Colonic mucosa (tissue), 4 donors: ENCODE measurements at regions not wholly inside any gene's neighbourhood (a gene's known extent, or its start where the extent isn't known, plus 50 kb on each side); places are given as distances from the start of the nearest gene placed in this dataset.

Experiments used
- DNase-seq: peaks from one replicate; pipeline ENCODE4 v3.0.0-alpha.2; 2020
- H3K27ac ChIP-seq: fragments of 200-600 bp; one replicate; pipeline ENCODE4 v1.8.0; 2021
- H3K27me3 ChIP-seq: fragments of 200-600 bp; one replicate; pipeline ENCODE4 v1.8.0; 2021
- H3K36me3 ChIP-seq: fragments of 200-600 bp; one replicate; pipeline ENCODE4 v1.8.0; 2021
- H3K4me1 ChIP-seq: fragments of 200-600 bp; one replicate; pipeline ENCODE4 v1.8.0; 2021; ENCODE audit warnings: mild to moderate bottlenecking
- H3K4me3 ChIP-seq: fragments of 200-600 bp; one replicate; pipeline ENCODE4 v1.8.0; 2021
- H3K9ac ChIP-seq, 2 donors: one replicate each; pipeline ENCODE4 v1.7.0; 2013; ENCODE audit warnings: control low read depth in 2 of 2, low read depth in 2 of 2, low read length in 2 of 2
- H3K9me3 ChIP-seq: fragments of 200-600 bp; one replicate; pipeline ENCODE4 v1.8.0; 2021
- intact Hi-C: fragments of 100-400 bp; cut with DNase I; formaldehyde crosslinking; loops from one replicate; pipeline ENCODE4 v1.14.1; 2022
- TF ChIP-seq, protein P1 (sequence below): fragments of 200-600 bp; IDR thresholded peaks from one replicate; pipeline ENCODE4 v1.8.0; 2022; ENCODE audit warnings: antibody characterized with exemption, mild to moderate bottlenecking
- donor health status: healthy.
- donor health status: DM: no; HTN: no; CAD: no.
- donor health status: DM: no; HTN: no; CAD: no.

DNA sequence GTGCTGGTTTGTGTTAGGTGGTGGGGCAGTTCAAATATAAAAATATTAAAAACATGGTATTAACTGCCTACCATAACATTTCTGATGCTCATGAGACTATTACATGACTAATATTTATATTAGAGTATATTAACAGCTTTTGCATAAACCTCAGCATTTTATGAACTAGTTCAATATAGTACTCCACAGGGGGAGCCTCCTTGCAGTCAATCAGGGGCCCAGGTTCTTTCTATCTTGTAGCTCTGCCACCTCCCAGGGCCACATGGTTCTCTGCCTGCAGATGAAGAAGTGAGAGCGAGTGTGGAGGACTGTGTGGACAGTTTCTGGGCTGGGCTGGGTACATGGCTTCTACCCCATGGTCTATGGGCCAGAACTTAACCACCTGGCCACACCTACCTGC lies 159.5 kb downstream of the RPS24 start:
- no peak overlapping the region for H3K27ac ChIP-seq
- intact Hi-C loops, result no loop called here

DNA sequence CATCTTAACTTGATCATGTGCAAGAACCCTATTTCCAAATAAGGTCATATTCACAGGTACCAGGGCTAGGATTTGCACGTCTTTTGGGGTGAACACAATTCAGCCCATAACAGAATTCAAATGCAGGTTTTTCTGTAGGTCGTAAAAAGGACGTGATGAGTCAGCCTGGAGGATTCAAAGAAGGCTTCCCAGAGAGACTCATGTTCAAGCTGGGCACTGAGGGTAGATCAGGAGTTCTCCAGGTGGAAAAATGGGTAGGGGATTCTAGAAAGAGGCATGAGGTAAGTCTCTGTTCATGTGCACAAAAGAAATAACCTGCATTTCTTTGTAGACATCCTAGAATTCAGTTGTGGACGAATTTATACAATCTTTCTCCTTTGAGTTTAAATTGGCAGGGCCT lies 160.4 kb downstream of the RPS24 start:
- Histone ChIP-seq H3K9ac (no peak overlapping the region), H3K36me3 (no peaks in the 10 kb centered on the region), H3K4me1 (no peaks in the 10 kb centered on the region), H3K4me3 (no peak overlapping the region), H3K27ac (no peak overlapping the region), H3K9me3 (no peaks in the 10 kb centered on the region), H3K27me3 (no peaks in the 10 kb centered on the region)
- TF ChIP-seq, protein P1, sequence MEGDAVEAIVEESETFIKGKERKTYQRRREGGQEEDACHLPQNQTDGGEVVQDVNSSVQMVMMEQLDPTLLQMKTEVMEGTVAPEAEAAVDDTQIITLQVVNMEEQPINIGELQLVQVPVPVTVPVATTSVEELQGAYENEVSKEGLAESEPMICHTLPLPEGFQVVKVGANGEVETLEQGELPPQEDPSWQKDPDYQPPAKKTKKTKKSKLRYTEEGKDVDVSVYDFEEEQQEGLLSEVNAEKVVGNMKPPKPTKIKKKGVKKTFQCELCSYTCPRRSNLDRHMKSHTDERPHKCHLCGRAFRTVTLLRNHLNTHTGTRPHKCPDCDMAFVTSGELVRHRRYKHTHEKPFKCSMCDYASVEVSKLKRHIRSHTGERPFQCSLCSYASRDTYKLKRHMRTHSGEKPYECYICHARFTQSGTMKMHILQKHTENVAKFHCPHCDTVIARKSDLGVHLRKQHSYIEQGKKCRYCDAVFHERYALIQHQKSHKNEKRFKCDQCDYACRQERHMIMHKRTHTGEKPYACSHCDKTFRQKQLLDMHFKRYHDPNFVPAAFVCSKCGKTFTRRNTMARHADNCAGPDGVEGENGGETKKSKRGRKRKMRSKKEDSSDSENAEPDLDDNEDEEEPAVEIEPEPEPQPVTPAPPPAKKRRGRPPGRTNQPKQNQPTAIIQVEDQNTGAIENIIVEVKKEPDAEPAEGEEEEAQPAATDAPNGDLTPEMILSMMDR, result no peak
- intact Hi-C loops, result no loop called here
- no peak for DNase-seq

More for the DNA sequence above, 159.5 kb downstream of the RPS24 start:
- Histone ChIP-seq H3K9me3 (no peaks in the 10 kb centered on the region), H3K4me1 (no peaks in the 10 kb centered on the region), H3K27me3 (no peaks in the 10 kb centered on the region), H3K9ac (no peak overlapping the region), H3K36me3 (no peaks in the 10 kb centered on the region), H3K4me3 (no peak overlapping the region)
- DNase-seq, result no peak
- TF ChIP-seq, protein P1, result no peak

DNA sequence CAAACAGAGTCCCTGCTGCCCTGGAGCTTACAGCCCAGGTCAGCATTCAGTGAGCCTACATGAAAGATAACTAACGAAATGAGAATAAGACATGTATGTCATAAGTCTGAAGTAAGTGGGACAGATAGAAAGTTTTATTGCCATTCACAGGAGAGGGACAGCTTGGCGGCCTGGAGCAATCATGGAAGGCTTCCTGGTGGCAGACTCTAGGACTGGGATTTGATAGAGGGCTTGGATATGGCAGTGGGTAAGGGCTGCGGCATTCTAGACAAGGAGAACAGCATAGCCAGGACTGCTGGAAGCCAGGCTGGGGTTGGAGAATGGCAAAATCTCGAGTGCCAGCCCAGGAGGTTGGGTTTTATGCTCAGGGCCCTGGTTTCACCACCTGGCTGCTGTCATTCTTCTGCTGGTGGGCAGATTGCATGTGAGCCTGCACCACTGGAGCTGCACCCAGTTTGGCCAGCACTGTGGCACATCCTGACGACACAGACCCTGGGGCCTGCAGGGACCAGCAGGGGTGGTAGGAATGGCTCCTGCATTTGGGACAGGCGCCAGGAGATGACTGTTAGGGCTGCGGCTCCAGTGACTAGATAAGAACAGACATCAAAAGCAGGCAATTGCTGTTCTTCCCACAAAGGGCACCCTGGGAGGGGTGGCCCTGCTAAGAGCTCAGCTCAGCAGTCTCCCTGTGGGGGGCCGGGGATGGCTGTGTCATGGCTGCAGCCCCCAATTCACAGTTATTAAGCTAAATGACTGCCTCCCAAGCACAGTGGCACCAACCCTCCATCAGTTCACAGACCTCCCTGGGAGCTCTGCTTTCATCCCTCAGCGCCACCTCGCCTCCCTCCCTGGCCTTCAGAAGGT lies 161.1 kb downstream of the RPS24 start:
- TF ChIP-seq, protein P1, result no peak
- no peak overlapping the region for H3K27ac ChIP-seq
- H3K4me1 ChIP-seq, result no peaks in the 10 kb centered on the region
- no peaks in the 10 kb centered on the region for H3K36me3 ChIP-seq
- H3K4me3 ChIP-seq, result no peak overlapping the region
- H3K27me3 ChIP-seq, result no peaks in the 10 kb centered on the region
- H3K9me3 ChIP-seq, result no peaks in the 10 kb centered on the region
- H3K9ac ChIP-seq, result no peak overlapping the region
- intact Hi-C loops, result no loop called here
- no peak for DNase-seq

DNA sequence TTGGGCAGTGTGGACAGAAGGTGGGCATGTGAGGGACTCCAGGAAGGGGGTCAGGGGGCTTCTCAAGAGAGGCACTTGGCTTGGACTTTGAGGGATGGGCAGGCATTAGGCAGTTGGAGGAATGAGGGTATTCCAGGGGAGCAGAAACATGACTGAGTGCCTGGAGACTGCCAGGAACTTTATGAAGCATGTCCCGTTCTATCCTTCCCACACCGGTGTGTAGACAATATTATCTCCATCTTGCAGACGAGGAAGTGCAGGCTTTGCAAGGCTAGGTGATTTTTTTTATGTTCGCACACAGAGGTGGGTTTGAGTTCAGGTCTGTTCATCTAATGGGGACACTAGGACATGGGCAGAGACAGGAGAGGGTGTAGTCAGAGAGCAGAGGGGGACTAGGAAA lies 162.7 kb downstream of the RPS24 start:
- Histone ChIP-seq H3K9me3 (no peaks in the 10 kb centered on the region), H3K27me3 (no peaks in the 10 kb centered on the region), H3K36me3 (no peaks in the 10 kb centered on the region), H3K4me1 (no peaks in the 10 kb centered on the region), H3K27ac (no peak overlapping the region), H3K9ac (no peak overlapping the region), H3K4me3 (no peak overlapping the region)
- intact Hi-C loops, result no loop called here
- no peak for DNase-seq
- TF ChIP-seq, protein P1, result no peak

DNA sequence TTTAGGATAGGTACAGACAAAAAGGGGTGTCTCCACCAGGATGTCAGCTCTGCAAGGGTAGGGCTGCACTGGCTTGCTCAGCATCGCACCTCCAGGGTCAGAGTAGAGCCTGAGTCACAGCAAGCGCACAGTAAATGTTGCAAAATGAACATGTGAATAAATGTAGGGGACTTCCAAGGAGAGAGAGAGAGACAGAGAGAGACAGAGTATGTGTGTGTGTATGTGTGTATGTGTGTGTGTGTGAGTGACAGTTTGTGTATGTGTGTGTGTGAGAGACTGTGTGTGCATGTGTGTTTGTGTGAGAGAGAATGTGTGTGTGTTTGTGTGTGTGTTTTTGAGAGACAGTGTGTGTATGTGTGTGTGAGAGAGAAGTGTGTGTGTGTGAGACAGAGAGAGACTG lies 163.3 kb downstream of the RPS24 start:
- no peaks in the 10 kb centered on the region for H3K9me3 ChIP-seq
- no peaks in the 10 kb centered on the region for H3K27me3 ChIP-seq
- H3K4me3 ChIP-seq, result no peak overlapping the region
- DNase-seq, result no peak
- no peak overlapping the region for H3K9ac ChIP-seq
- TF ChIP-seq, protein P1, result no peak
- H3K36me3 ChIP-seq, result no peaks in the 10 kb centered on the region
- H3K27ac ChIP-seq, result no peak overlapping the region
- intact Hi-C loops, result no loop called here
- H3K4me1 ChIP-seq, result no peaks in the 10 kb centered on the region
